HepG2 (cell line): ENCODE measurements at regions not wholly inside any gene's neighbourhood (a gene's known extent, or its start where the extent isn't known, plus 50 kb on each side); places are given as distances from the start of the nearest gene placed in this dataset.

Source experiments
- AHR ChIP-seq: IDR thresholded peaks from 2 replicates; pipeline ENCODE4 v1.6.1; 2018; ENCODE audit warnings: missing genetic modification reagents, missing compliant biosample characterization
- CBX1 ChIP-seq: IDR thresholded peaks from one replicate; pipeline ENCODE4 v1.6.1; 2016; ENCODE audit warnings: antibody characterized with exemption, low read depth
- DMAP1 ChIP-seq: IDR thresholded peaks from 2 replicates; pipeline ENCODE4 v1.6.1; 2016
- FOXA1 ChIP-seq, 2 experiments: fragments of 450-650 bp in 1 of 2; sonication (generic) in 1 of 2; formaldehyde crosslinking in 1 of 2; IDR thresholded peaks; 2 replicates each; pipeline versions ENCODE4 v1.4.0 to v1.6.1; 2016 to 2020; ENCODE audit warnings: missing genetic modification reagents in 1 of 2
- FOXO1 ChIP-seq: sonication (generic); formaldehyde crosslinking; IDR thresholded peaks from 2 replicates; pipeline ENCODE4 v1.4.0; 2020; ENCODE audit warnings: missing genetic modification reagents
- IKZF1 ChIP-seq: fragments of 450-650 bp; IDR thresholded peaks from 2 replicates; pipeline ENCODE4 v1.7.1; 2016
- ISX ChIP-seq: sonication (generic); formaldehyde crosslinking; conservative IDR thresholded peaks from 2 replicates; pipeline ENCODE4 v1.5.0; 2020; ENCODE audit warnings: missing genetic modification reagents
- MEF2D ChIP-seq: sonication (generic); formaldehyde crosslinking; IDR thresholded peaks from 2 replicates; pipeline ENCODE4 v1.5.1; 2020; ENCODE audit warnings: mild to moderate bottlenecking, missing genetic modification reagents
- NFIB ChIP-seq: sonication (generic); formaldehyde crosslinking; IDR thresholded peaks from 2 replicates; pipeline ENCODE4 v1.9.0; 2021; ENCODE audit warnings: missing genetic modification reagents, mild to moderate bottlenecking, borderline replicate concordance
- SP4 ChIP-seq: sonication (generic); formaldehyde crosslinking; IDR thresholded peaks from 2 replicates; pipeline ENCODE4 v1.8.1; 2023; ENCODE audit warnings: mild to moderate bottlenecking, missing genetic modification reagents
- TCF7L2 ChIP-seq: IDR thresholded peaks from 2 replicates; pipeline ENCODE4 v1.6.1; 2011; ENCODE audit warnings: mild to moderate bottlenecking, low read depth, low read length, moderate library complexity
- WIZ ChIP-seq: sonication (generic); formaldehyde crosslinking; IDR thresholded peaks from 2 replicates; pipeline ENCODE4 v1.5.1; 2020; ENCODE audit warnings: mild to moderate bottlenecking, missing genetic modification reagents
- ZBTB7A ChIP-seq: sonication (generic); formaldehyde crosslinking; IDR thresholded peaks from 2 replicates; pipeline ENCODE4 v1.8.0; 2022; ENCODE audit warnings: mild to moderate bottlenecking, missing genetic modification reagents
- ZFX ChIP-seq: sonication (generic); formaldehyde crosslinking; IDR thresholded peaks from 2 replicates; pipeline ENCODE4 v1.4.0; 2020; ENCODE audit warnings: mild to moderate bottlenecking, low read depth, missing genetic modification reagents, moderate library complexity
- ZKSCAN5 ChIP-seq: sonication (generic); formaldehyde crosslinking; IDR thresholded peaks from 2 replicates; pipeline ENCODE4 v1.5.1; 2020; ENCODE audit warnings: mild to moderate bottlenecking, missing genetic modification reagents
- ZMAT3 ChIP-seq: sonication (generic); formaldehyde crosslinking; conservative IDR thresholded peaks from 2 replicates; pipeline ENCODE4 v1.7.0; 2021; ENCODE audit warnings: missing genetic modification reagents
- ZNF296 ChIP-seq: sonication (generic); formaldehyde crosslinking; conservative IDR thresholded peaks from 2 replicates; pipeline ENCODE4 v1.5.0; 2020; ENCODE audit warnings: mild to moderate bottlenecking, missing genetic modification reagents
- ZNF878 ChIP-seq: sonication (generic); formaldehyde crosslinking; IDR thresholded peaks from 2 replicates; pipeline ENCODE4 v1.8.1; 2023; ENCODE audit warnings: mild to moderate bottlenecking, missing genetic modification reagents, moderate library complexity
- TF ChIP-seq, protein P1 (sequence below): sonication (generic); formaldehyde crosslinking; IDR thresholded peaks from 2 replicates; pipeline ENCODE4 v1.4.0; 2020; ENCODE audit warnings: missing genetic modification reagents, borderline replicate concordance
- TF ChIP-seq, protein P2 (sequence below): sonication (generic); formaldehyde crosslinking; IDR thresholded peaks from 2 replicates; pipeline ENCODE4 v1.4.0; 2020; ENCODE audit warnings: missing genetic modification reagents, low read depth, mild to moderate bottlenecking, borderline replicate concordance
- TF ChIP-seq, protein P3 (sequence below): IDR thresholded peaks from 2 replicates; pipeline ENCODE4 v1.4.0; 2020; ENCODE audit warnings: mild to moderate bottlenecking, missing genetic modification reagents
- TF ChIP-seq, protein P4 (sequence below): sonication (generic); formaldehyde crosslinking; IDR thresholded peaks from 2 replicates; pipeline ENCODE4 v1.8.0; 2022; ENCODE audit warnings: missing genetic modification reagents, low read depth, mild to moderate bottlenecking, borderline replicate concordance

- TF ChIP-seq, protein P1, sequence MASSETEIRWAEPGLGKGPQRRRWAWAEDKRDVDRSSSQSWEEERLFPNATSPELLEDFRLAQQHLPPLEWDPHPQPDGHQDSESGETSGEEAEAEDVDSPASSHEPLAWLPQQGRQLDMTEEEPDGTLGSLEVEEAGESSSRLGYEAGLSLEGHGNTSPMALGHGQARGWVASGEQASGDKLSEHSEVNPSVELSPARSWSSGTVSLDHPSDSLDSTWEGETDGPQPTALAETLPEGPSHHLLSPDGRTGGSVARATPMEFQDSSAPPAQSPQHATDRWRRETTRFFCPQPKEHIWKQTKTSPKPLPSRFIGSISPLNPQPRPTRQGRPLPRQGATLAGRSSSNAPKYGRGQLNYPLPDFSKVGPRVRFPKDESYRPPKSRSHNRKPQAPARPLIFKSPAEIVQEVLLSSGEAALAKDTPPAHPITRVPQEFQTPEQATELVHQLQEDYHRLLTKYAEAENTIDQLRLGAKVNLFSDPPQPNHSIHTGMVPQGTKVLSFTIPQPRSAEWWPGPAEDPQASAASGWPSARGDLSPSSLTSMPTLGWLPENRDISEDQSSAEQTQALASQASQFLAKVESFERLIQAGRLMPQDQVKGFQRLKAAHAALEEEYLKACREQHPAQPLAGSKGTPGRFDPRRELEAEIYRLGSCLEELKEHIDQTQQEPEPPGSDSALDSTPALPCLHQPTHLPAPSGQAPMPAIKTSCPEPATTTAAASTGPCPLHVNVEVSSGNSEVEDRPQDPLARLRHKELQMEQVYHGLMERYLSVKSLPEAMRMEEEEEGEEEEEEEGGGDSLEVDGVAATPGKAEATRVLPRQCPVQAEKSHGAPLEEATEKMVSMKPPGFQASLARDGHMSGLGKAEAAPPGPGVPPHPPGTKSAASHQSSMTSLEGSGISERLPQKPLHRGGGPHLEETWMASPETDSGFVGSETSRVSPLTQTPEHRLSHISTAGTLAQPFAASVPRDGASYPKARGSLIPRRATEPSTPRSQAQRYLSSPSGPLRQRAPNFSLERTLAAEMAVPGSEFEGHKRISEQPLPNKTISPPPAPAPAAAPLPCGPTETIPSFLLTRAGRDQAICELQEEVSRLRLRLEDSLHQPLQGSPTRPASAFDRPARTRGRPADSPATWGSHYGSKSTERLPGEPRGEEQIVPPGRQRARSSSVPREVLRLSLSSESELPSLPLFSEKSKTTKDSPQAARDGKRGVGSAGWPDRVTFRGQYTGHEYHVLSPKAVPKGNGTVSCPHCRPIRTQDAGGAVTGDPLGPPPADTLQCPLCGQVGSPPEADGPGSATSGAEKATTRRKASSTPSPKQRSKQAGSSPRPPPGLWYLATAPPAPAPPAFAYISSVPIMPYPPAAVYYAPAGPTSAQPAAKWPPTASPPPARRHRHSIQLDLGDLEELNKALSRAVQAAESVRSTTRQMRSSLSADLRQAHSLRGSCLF (CRISPR knock-in tag): no peak
- no peak for TF ChIP-seq FOXA1 (IDR thresholded peaks at IDR 0.05)
- TF ChIP-seq FOXA1 (CRISPR knock-in tag; IDR thresholded peaks at IDR 0.05): peak; percentile 58
- TF ChIP-seq, protein P2, sequence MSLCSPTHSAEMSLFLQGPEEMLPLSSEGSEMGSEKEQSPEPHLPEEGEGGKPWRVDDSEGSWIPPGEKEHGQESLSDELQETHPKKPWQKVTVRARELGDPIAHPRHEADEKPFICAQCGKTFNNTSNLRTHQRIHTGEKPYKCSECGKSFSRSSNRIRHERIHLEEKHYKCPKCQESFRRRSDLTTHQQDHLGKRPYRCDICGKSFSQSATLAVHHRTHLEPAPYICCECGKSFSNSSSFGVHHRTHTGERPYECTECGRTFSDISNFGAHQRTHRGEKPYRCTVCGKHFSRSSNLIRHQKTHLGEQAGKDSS: peak; percentile 78; the same call in 1 of the 2 replicates
- no peak for TF ChIP-seq TCF7L2
- no peak for TF ChIP-seq ZKSCAN5
- no peak for TF ChIP-seq SP4 (CRISPR knock-in tag)
- TF ChIP-seq ZMAT3 (CRISPR knock-in tag): 0 out of 2 replicates have a peak, but pooled peaks have one; percentile 40
- peak; percentile 96 for TF ChIP-seq MEF2D (CRISPR knock-in tag)
- no peak for TF ChIP-seq NFIB
- TF ChIP-seq, protein P3, sequence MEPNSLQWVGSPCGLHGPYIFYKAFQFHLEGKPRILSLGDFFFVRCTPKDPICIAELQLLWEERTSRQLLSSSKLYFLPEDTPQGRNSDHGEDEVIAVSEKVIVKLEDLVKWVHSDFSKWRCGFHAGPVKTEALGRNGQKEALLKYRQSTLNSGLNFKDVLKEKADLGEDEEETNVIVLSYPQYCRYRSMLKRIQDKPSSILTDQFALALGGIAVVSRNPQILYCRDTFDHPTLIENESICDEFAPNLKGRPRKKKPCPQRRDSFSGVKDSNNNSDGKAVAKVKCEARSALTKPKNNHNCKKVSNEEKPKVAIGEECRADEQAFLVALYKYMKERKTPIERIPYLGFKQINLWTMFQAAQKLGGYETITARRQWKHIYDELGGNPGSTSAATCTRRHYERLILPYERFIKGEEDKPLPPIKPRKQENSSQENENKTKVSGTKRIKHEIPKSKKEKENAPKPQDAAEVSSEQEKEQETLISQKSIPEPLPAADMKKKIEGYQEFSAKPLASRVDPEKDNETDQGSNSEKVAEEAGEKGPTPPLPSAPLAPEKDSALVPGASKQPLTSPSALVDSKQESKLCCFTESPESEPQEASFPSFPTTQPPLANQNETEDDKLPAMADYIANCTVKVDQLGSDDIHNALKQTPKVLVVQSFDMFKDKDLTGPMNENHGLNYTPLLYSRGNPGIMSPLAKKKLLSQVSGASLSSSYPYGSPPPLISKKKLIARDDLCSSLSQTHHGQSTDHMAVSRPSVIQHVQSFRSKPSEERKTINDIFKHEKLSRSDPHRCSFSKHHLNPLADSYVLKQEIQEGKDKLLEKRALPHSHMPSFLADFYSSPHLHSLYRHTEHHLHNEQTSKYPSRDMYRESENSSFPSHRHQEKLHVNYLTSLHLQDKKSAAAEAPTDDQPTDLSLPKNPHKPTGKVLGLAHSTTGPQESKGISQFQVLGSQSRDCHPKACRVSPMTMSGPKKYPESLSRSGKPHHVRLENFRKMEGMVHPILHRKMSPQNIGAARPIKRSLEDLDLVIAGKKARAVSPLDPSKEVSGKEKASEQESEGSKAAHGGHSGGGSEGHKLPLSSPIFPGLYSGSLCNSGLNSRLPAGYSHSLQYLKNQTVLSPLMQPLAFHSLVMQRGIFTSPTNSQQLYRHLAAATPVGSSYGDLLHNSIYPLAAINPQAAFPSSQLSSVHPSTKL (CRISPR knock-in tag): peak; percentile 99
- no peak for TF ChIP-seq ZNF296 (CRISPR knock-in tag)
- peak; percentile 92 for TF ChIP-seq ZNF878 (CRISPR knock-in tag)
- no peak for TF ChIP-seq ZFX (CRISPR knock-in tag)
- peak; percentile 89; the same call in 1 of the 2 replicates for TF ChIP-seq AHR (CRISPR knock-in tag)
- TF ChIP-seq WIZ (CRISPR knock-in tag): peak; percentile 93
- TF ChIP-seq ZBTB7A (CRISPR knock-in tag): peak; percentile 19; the same call in 1 of the 2 replicates
- TF ChIP-seq IKZF1: no peak
- peak; percentile 31 for TF ChIP-seq CBX1
- TF ChIP-seq DMAP1 (CRISPR knock-in tag): peak; percentile 63; the same call in 1 of the 2 replicates
- no peak for TF ChIP-seq ISX
- TF ChIP-seq FOXO1 (CRISPR knock-in tag): peak; percentile 98
- TF ChIP-seq, protein P4, sequence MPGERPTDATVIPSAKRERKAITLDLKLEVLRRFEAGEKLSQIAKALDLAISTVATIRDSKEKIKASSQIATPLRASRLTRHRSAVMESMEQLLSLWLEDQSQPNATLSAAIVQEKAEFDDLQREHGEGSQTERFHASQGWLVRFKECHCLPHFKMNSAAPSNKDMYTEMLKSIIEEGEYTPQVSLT (CRISPR knock-in tag): no peak
Observed at GRCh38 chr16:80265624-80266306, 275.0 kb upstream of the DYNLRB2 start (continued).
